GM12865 (cell line): ENCODE measurements at regions not wholly inside any gene's neighbourhood (a gene's known extent, or its start where the extent isn't known, plus 50 kb on each side); places are given as distances from the start of the nearest gene placed in this dataset.
"Not testable (repeated sequence)": the region's sequence is repeated elsewhere in the genome, so short reads cannot be mapped to it uniquely, and the experiment has no call there.

Experiments used
- DNase-seq: peaks from one replicate; pipeline ENCODE4 v3.0.0; 2010; ENCODE audit warnings: low read depth
- H3K4me3 ChIP-seq: 2 replicates; pipeline ENCODE4 v1.5.1; 2011; ENCODE audit warnings: mild to moderate bottlenecking, low read depth, low read length, control low read depth
- CTCF ChIP-seq: IDR thresholded peaks from 2 replicates; pipeline ENCODE4 v1.5.1; 2011; ENCODE audit warnings: low read length, control low read depth, low read depth, inconsistent platforms; ENCODE audit not compliant: insufficient read depth; ENCODE audit errors: missing control alignments

DNA sequence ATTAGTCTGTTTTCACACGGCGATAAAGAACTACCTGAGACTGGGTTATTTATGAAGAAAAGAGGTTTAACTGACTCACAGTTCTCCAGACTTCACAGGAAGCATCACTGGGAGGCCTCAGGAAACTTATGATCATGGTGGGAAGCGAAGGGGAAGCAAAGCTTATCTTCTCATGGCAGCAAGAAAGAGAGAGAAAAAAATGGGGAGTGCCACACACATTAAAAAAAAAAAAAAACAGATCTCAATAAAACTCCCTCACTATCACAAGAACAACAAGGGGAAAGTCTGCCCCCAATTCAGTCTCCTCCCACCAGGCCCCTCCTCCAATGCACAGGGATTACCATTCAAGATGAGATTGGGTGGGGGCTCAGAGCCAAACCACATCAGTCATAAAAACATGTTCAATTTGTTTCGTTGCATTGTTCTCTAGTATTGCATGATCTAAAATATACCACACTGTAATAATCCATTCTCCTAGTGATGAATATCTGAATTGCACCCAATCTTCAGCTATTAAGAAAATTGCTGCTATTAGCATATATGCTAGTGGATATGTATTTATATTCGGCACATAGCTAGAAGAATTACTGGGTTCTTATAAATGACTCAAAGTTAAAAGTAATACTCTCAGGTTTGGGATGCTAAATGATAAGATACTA is 328.9 kb upstream of the KCND2 start:
- H3K4me3 ChIP-seq, result no peak overlapping the region
- DNase-seq, result no peak
- no peak for TF ChIP-seq CTCF

GRCh38 chr7:119944601-119944972 is 328.4 kb upstream of the KCND2 start:
- H3K4me3 ChIP-seq, result no peak overlapping the region
- DNase-seq, result no peak
- TF ChIP-seq CTCF, result no peak

DNA sequence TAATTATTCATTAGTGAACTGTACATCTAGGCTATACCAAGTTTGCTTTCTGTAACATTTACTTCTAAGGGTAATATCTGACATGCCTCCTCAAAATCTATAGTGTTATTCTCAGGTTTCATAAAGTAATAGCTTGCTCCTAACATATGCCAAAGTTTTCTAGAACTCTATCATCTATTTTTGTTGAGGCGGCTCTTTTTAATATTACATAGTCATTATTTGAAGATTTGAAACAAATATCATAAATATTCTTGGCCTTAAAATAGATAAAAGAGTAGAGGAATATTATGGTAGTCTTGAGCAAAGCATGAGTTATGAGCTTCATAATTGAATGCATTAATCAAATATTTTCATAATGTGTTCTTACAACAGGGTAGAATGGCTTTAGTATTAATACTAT is 327.2 kb upstream of the KCND2 start:
- no peak overlapping the region for H3K4me3 ChIP-seq
- no peak for TF ChIP-seq CTCF
- no peak for DNase-seq

DNA sequence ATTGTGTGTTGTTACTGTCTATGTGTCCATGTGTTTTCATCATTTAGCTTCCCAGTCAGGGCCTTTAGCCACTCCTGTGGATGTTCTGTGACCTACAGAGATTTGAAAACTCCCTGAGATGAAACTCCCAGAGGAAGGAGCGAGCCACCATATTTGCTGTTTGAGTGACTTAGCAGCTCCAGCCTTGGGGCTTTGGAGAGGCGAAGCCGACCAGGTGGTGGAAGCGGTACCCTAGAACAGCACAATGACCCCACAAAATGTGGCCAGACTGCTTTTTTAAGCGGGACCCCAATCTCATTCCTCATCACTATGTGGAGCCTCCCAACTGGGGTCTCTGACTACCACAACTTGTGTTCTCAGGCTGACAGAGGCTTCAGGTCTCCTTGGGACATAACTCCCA is 323.9 kb upstream of the KCND2 start:
- no peak for TF ChIP-seq CTCF
- no peak overlapping the region for H3K4me3 ChIP-seq
- no peak for DNase-seq

GRCh38 chr7:119950390-119951041 is 322.5 kb upstream of the KCND2 start:
- H3K4me3 ChIP-seq, DNase-seq: not testable (repeated sequence)

DNA sequence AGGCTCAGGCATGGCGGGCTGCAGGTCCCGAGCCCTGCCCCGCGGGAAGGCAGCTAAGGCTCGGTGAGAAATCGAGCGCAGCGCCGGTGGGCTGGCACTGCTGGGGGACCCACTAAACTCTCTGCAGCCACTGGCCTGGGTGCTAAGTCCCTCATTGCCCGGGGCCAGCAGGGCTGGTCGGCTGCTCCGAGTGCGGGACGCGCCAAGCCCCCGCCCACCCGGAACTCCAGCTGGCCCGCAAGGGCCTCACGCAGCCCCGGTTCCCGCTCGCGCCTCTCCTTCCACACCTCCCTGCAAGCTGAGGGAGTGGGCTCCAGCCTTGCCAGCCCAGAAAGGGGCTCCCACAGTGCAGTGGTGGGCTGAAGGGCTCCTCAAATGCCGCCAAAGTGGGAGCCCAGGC is 321.4 kb upstream of the KCND2 start:
- not testable (repeated sequence) for DNase-seq, H3K4me3 ChIP-seq

DNA sequence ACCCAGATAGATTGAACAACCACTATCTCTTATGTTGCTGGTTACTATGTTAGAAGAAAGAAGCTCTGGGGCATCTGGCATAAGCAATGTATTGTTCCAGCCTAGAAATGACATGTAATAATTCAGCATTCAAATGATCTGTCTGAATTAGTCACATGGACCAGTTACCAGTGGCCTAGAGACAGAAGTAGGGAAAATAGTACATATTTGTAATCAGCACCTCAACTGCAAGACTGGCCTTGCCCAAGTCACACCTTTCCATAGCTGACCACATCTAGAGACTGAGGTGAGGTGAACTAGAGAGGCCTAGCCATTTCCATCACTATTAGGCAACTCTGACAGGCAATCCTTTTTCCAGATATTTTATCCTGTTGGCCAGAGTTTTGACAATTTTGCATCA is 315.6 kb upstream of the KCND2 start:
- TF ChIP-seq CTCF, result no peak
- no peak for DNase-seq
- no peak overlapping the region for H3K4me3 ChIP-seq

DNA sequence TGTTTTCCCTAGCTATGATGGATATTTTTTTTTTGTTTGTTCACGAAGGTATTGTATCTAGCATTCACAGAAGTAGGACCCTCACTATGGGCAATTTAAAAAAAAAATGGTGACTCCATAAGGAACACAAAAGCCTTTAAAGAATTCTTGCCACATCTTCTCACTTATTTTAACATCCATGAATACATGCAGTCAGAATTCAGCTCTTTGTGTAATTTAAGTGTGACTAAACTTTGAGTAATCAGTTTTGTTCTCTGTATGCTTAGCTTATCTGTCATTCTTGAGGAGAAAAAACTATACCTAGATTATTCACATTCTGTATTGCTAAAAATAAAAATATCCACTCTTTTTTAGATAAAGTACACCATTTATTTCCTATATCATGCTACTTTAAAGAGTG is 313.2 kb upstream of the KCND2 start:
- no peak for TF ChIP-seq CTCF
- no peak for DNase-seq
- H3K4me3 ChIP-seq, result no peak overlapping the region
